Activated naive CD4-positive, alpha-beta T cell treated with anti-CD3 and anti-CD28 coated beads for 36 hours (primary cell): ENCODE measurements at regions not wholly inside any gene's neighbourhood (a gene's known extent, or its start where the extent isn't known, plus 50 kb on each side); places are given as distances from the start of the nearest gene placed in this dataset.
A peak's percentile ranks its signal among the peaks of the same experiment; 100 is the strongest.
"Not testable (repeated sequence)": the region's sequence is repeated elsewhere in the genome, so short reads cannot be mapped to it uniquely, and the experiment has no call there.

Source experiments
- CTCF ChIA-PET: fragments of 350-600 bp; sonication (Branson Sonifier 250); formaldehyde crosslinking; loops from one replicate; lab custom pipeline; 2021; ENCODE audit warnings: antibody characterized with exemption; lab: Charles Lee
- DNase-seq: peaks from one replicate; pipeline ENCODE4 v3.0.0-alpha.2; 2020
- H3K27ac Mint-ChIP-seq: one replicate; pipeline ENCODE4 v1.8.0; 2021; ENCODE audit warnings: mild to moderate bottlenecking, mixed read lengths
- H3K27me3 Mint-ChIP-seq: one replicate; pipeline ENCODE4 v1.8.0; 2021; ENCODE audit warnings: low read depth, mixed read lengths
- H3K36me3 Mint-ChIP-seq: one replicate; pipeline ENCODE4 v1.8.0; 2021; ENCODE audit warnings: low read depth, mixed read lengths
- H3K4me1 Mint-ChIP-seq: one replicate; pipeline ENCODE4 v1.8.0; 2021; ENCODE audit warnings: low read depth, mixed read lengths
- H3K4me3 Mint-ChIP-seq: one replicate; pipeline ENCODE4 v1.8.0; 2021; ENCODE audit warnings: mild to moderate bottlenecking, moderate library complexity, mixed read lengths
- H3K9me3 Mint-ChIP-seq: one replicate; pipeline ENCODE4 v1.8.0; 2021; ENCODE audit warnings: mixed read lengths
- intact Hi-C: fragments of 100-400 bp; cut with micrococcal nuclease; formaldehyde crosslinking; loops from one replicate; pipeline ENCODE4 v1.15.1; 2023

GRCh38 chr14:106766145-106766544, 1239.8 kb downstream of the TMEM121 start:
- intact Hi-C loops: loop anchor here (2.0 to 10.0 kb wide), 3 partner anchors 105 to 759 kb away; no protein-coding TSS in a partner anchor
- H3K36me3 Mint-ChIP-seq: no peaks in the 10 kb centered on the region
- no peaks in the 10 kb centered on the region for H3K27me3 Mint-ChIP-seq
- CTCF ChIA-PET: interaction anchor here (0.8 to 1.9 kb wide), 10 partner anchors 9 to 109 kb away, joined by 3 to 7 read pairs (median 3); no protein-coding TSS in a partner anchor
- DNase-seq: no peak
- no peaks in the 10 kb centered on the region for H3K9me3 Mint-ChIP-seq
- no peak overlapping the region for H3K4me3 Mint-ChIP-seq
- no peak overlapping the region for H3K27ac Mint-ChIP-seq
- peaks cover 34% of the 10 kb centered on the region for H3K4me1 Mint-ChIP-seq

- CTCF ChIA-PET: interaction anchor here (0.8 to 1.9 kb wide), 10 partner anchors 8 to 110 kb away, joined by 3 to 7 read pairs (median 3); no protein-coding TSS in a partner anchor
- H3K9me3 Mint-ChIP-seq, H3K27me3 Mint-ChIP-seq, H3K27ac Mint-ChIP-seq, H3K36me3 Mint-ChIP-seq, H3K4me3 Mint-ChIP-seq: not testable (repeated sequence)
- intact Hi-C loops: loop anchor here (2.0 to 10.0 kb wide), 3 partner anchors 106 to 759 kb away; no protein-coding TSS in a partner anchor
- peaks cover 34% of the 10 kb centered on the region for H3K4me1 Mint-ChIP-seq
- DNase-seq: peak; percentile 77
These were observed 1240.3 kb downstream of the TMEM121 start for GRCh38 chr14:106766551-106767277.

DNA sequence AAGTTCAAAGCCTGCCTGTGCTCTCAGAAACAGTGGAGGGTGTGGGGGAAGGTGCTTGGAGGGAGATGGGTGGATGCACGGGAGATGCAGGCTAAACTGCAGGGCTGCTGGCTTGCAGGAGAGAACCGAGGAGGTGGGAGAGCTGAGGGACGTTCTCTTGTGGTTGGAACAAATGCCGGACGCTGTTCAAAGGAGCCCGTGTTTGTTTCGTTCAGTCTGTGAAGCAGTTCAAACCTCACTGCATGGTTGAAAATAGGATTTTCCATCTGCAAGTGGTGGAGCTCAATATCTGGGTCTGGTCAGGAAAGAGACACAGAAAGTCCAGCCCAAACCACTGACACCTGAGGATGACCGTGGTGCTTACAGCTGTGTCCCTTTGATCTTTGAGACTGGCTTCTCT, 1241.8 kb downstream of the TMEM121 start:
- intact Hi-C loops: loop anchor here (5.0 to 10.0 kb wide), 2 partner anchors 643 to 761 kb away; no protein-coding TSS in a partner anchor
- not testable (repeated sequence) for H3K27ac Mint-ChIP-seq, H3K9me3 Mint-ChIP-seq, H3K4me3 Mint-ChIP-seq, H3K36me3 Mint-ChIP-seq, H3K27me3 Mint-ChIP-seq, DNase-seq
- peaks cover 34% of the 10 kb centered on the region for H3K4me1 Mint-ChIP-seq
- CTCF ChIA-PET: interaction anchor here (0.9 kb wide), 1 partner anchor 105 kb away, joined by 3 read pairs; no protein-coding TSS in a partner anchor

DNA sequence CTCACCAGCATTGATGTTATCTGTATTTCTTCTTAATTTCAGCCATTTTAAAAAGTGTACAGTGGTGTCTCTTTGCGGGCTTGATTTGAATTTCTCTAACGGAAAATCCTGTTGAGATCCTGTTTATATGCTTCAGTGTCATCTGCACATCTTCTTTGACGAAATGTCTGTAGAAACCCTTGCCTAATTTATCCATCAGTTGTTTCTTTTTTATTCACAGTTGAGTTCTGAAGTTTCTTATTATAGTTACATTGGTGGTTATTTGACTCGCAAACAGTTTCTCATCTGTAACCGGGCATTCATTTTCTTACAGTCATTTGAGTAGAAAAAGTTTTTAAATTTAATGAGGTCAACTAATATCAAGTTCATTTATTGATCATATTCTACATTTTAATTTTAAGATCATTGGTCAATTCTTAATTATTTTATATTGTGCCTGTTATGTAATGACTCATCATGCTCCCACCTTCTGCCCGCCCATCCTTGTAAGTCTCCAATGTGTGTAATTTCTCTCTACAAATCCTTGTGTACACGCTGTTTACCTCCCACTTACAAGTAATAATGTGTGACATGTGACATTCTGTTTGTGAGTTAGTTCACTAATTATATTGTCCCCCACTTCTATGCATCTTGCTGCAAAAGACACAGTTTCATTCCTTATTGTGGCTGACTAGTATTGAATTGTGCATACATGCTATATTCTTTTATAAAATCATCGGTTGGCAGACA, 1242.8 kb downstream of the TMEM121 start:
- H3K9me3 Mint-ChIP-seq, H3K27me3 Mint-ChIP-seq, H3K36me3 Mint-ChIP-seq, H3K4me3 Mint-ChIP-seq, DNase-seq, H3K27ac Mint-ChIP-seq: not testable (repeated sequence)
- H3K4me1 Mint-ChIP-seq: peaks cover 34% of the 10 kb centered on the region
- intact Hi-C loops: loop anchor here (5.0 to 10.0 kb wide), 2 partner anchors 644 to 762 kb away; no protein-coding TSS in a partner anchor
- CTCF ChIA-PET: interaction anchor here (0.9 kb wide), 1 partner anchor 106 kb away, joined by 3 read pairs; no protein-coding TSS in a partner anchor

GRCh38 chr14:106770158-106770672, 1243.8 kb downstream of the TMEM121 start:
- peaks cover 44% of the 10 kb centered on the region for H3K4me1 Mint-ChIP-seq
- H3K36me3 Mint-ChIP-seq, H3K27me3 Mint-ChIP-seq, H3K27ac Mint-ChIP-seq, H3K4me3 Mint-ChIP-seq, DNase-seq, H3K9me3 Mint-ChIP-seq, intact Hi-C loops, CTCF ChIA-PET: not testable (repeated sequence)

GRCh38 chr14:106774889-106775480, 1248.6 kb downstream of the TMEM121 start:
- H3K36me3 Mint-ChIP-seq, H3K4me3 Mint-ChIP-seq, intact Hi-C loops, H3K27me3 Mint-ChIP-seq, H3K27ac Mint-ChIP-seq, H3K9me3 Mint-ChIP-seq: not testable (repeated sequence)
- CTCF ChIA-PET: interaction anchor here (1.1 to 2.7 kb wide), 4 partner anchors 9 to 98 kb away, joined by 3 to 13 read pairs (median 3); no protein-coding TSS in a partner anchor
- peaks cover 21% of the 10 kb centered on the region for H3K4me1 Mint-ChIP-seq
- DNase-seq: peak; percentile 92

GRCh38 chr14:106776395-106776983, 1250.1 kb downstream of the TMEM121 start:
- intact Hi-C loops: no loop called here
- peaks cover 3% of the 10 kb centered on the region for H3K27me3 Mint-ChIP-seq
- H3K9me3 Mint-ChIP-seq: peaks cover 7% of the 10 kb centered on the region
- DNase-seq: no peak
- CTCF ChIA-PET: interaction anchor here (0.7 to 2.7 kb wide), 6 partner anchors 13 to 118 kb away, joined by 3 to 13 read pairs (median 4); no protein-coding TSS in a partner anchor
- no peak overlapping the region for H3K27ac Mint-ChIP-seq
- H3K36me3 Mint-ChIP-seq: no peaks in the 10 kb centered on the region
- H3K4me3 Mint-ChIP-seq: no peak overlapping the region
- peaks cover 18% of the 10 kb centered on the region for H3K4me1 Mint-ChIP-seq

DNA sequence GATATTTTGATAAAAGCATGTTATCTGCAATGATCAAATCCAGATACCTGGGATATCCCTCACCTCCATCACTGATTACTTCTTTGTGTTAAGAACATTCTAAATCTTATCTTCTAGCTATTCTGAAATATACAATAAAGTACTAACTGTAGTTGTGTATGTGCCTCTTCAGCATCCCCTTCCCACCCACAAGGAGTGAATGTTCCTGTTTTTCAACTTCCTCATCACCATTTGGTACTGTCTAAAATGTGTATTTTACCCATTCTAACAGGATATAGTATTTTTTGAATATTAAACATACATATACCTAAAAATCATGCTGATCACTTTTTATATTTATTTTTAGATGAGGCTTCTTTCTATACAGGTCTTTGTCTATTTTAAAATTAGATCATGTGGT, 1252.6 kb downstream of the TMEM121 start:
- peaks cover 18% of the 10 kb centered on the region for H3K4me1 Mint-ChIP-seq
- peaks cover 3% of the 10 kb centered on the region for H3K27me3 Mint-ChIP-seq
- intact Hi-C loops: no loop called here
- no peak for DNase-seq
- H3K36me3 Mint-ChIP-seq: no peaks in the 10 kb centered on the region
- peaks cover 7% of the 10 kb centered on the region for H3K9me3 Mint-ChIP-seq
- H3K4me3 Mint-ChIP-seq: no peak overlapping the region
- H3K27ac Mint-ChIP-seq: no peak overlapping the region
- CTCF ChIA-PET: interaction anchor here (2.4 kb wide), 1 partner anchor 11 kb away, joined by 6 read pairs; no protein-coding TSS in a partner anchor

- Mint-ChIP-seq H3K4me3 (no peak overlapping the region), H3K27ac (no peak overlapping the region), H3K9me3 (no peaks in the 10 kb centered on the region), H3K4me1 (peaks cover 10% of the 10 kb centered on the region), H3K27me3 (peaks cover 4% of the 10 kb centered on the region), H3K36me3 (no peaks in the 10 kb centered on the region)
- CTCF ChIA-PET: no interaction called here
- intact Hi-C loops: loop anchor here (5.0 kb wide), 1 partner anchor 56 kb away; no protein-coding TSS in a partner anchor
- no peak for DNase-seq
These were observed 1260.3 kb downstream of the TMEM121 start for GRCh38 chr14:106786697-106787096.

DNA sequence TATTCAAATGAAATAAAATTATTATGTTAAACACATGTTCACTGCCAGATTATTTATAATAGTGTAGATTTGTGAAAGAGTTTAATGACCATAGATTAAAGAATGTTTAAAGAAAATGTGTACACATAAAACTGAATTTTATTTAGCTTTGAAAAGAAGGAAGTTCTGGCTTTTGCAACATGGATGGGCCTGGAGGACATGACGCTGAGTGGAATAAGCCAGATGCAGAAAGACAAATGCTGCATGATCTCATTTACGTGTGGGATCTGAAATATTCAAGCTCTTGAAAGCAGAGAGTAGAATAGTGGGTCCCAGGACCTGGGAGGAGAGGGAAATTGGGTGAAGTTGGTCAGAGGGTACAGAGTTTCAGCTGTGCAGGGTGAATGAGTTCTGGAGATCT, 1261.2 kb downstream of the TMEM121 start:
- H3K9me3 Mint-ChIP-seq: no peaks in the 10 kb centered on the region
- H3K27ac Mint-ChIP-seq: no peak overlapping the region
- DNase-seq: no peak
- H3K27me3 Mint-ChIP-seq: peaks cover 4% of the 10 kb centered on the region
- intact Hi-C loops: loop anchor here (5.0 kb wide), 1 partner anchor 55 kb away; no protein-coding TSS in a partner anchor
- H3K4me1 Mint-ChIP-seq: peaks cover 10% of the 10 kb centered on the region
- no peak overlapping the region for H3K4me3 Mint-ChIP-seq
- H3K36me3 Mint-ChIP-seq: no peaks in the 10 kb centered on the region
- CTCF ChIA-PET: interaction anchor here (0.9 kb wide), 1 partner anchor 43 kb away, joined by 3 read pairs; no protein-coding TSS in a partner anchor

GRCh38 chr14:106788534-106788933, 1262.2 kb downstream of the TMEM121 start:
- intact Hi-C loops: loop anchor here (5.0 kb wide), 1 partner anchor 54 kb away; no protein-coding TSS in a partner anchor
- CTCF ChIA-PET: interaction anchor here (0.9 to 2.1 kb wide), 4 partner anchors 13 to 84 kb away, joined by 3 to 13 read pairs (median 4); no protein-coding TSS in a partner anchor
- no peak overlapping the region for H3K4me3 Mint-ChIP-seq
- no peak for DNase-seq
- peaks cover 4% of the 10 kb centered on the region for H3K27me3 Mint-ChIP-seq
- H3K36me3 Mint-ChIP-seq: no peaks in the 10 kb centered on the region
- H3K9me3 Mint-ChIP-seq: no peaks in the 10 kb centered on the region
- no peak overlapping the region for H3K27ac Mint-ChIP-seq
- H3K4me1 Mint-ChIP-seq: peaks cover 10% of the 10 kb centered on the region
